ENCODE measurements at regions not wholly inside any gene's neighbourhood (a gene's known extent, or its start where the extent isn't known, plus 50 kb on each side); places are given as distances from the start of the nearest gene placed in this dataset.

GRCh38 chr6:125564941-125565340, 184.5 kb upstream of the HEY2 start:
- Histone ChIP-seq H3K9me3 (ENCODE audit: control extremely low read depth in 1 of 3, control insufficient read depth in 2 of 3, insufficient read depth in 1 of 3, low read length in 2 of 3) (no peaks in the 10 kb centered on the region), H3K79me2 (ENCODE audit: control insufficient read depth, insufficient read depth, low read length) (no peaks in the 10 kb centered on the region), H3K4me2 (replicated peaks; ENCODE audit: low read depth, low read length, poor library complexity, severe bottlenecking) (no peak overlapping the region), H3K9ac (ENCODE audit: low read length) (no peak overlapping the region), H4K20me1 (ENCODE audit: control insufficient read depth, insufficient read depth, low read length, poor library complexity, severe bottlenecking) (no peaks in the 10 kb centered on the region), H3K4me3 (ENCODE audit: control extremely low read depth in 1 of 5, extremely low read depth in 1 of 5, insufficient read depth in 1 of 5, low read depth in 2 of 5, low read length in 4 of 5) (no peak overlapping the region), H3K4me1 (ENCODE audit: control insufficient read depth in 2 of 2, insufficient read depth in 2 of 2, low read length in 2 of 2) (no peaks in the 10 kb centered on the region), H2AFZ (ENCODE audit: insufficient read depth, low read depth, low read length, poor library complexity, severe bottlenecking) (no peak overlapping the region), H3K27me3 (replicated peaks in 1 of 4; ENCODE audit: control extremely low read depth in 1 of 4, control insufficient read depth in 3 of 4, insufficient read depth in 4 of 4, low read length in 3 of 4) (peaks cover 0 to 5% (median 0%) of the 10 kb centered on the region in 4 experiments), H3K27ac (ENCODE audit: low read length in 2 of 2) (no peak overlapping the region), H3K36me3 (replicated peaks in 1 of 2; ENCODE audit: control extremely low read depth in 1 of 2, control insufficient read depth in 1 of 2, extremely low read depth in 1 of 2, insufficient read depth in 2 of 2, low read length in 1 of 2) (no peaks in the 10 kb centered on the region)
- ATAC-seq (ENCODE audit: low read depth) (no peak), DNase-seq (no peak)
- no peaks in the 10 kb centered on the region for H3K9me3 Mint-ChIP-seq (ENCODE audit: insufficient read depth)
- no peak overlapping the region for H3K4me3 Mint-ChIP-seq
- intact Hi-C loops (cut with micrococcal nuclease): no loop called here
- no peak overlapping the region for H3K27ac Mint-ChIP-seq
- H3K27me3 Mint-ChIP-seq: peaks cover 30% of the 10 kb centered on the region
- no peak for TF ChIP-seq EZH2 (IDR thresholded peaks at IDR 0.05; ENCODE audit: borderline replicate concordance, insufficient read depth, low read depth, low read length, poor library complexity, severe bottlenecking)
- TF ChIP-seq CTCF (IDR thresholded peaks at IDR 0.05): no peak
- 86% methylated on average over 4 of the region's 5 CpGs for WGBS (ENCODE audit: insufficient coverage)
- ChIA-PET CTCF (no interaction called here), POLR2A (no interaction called here)
- H3K4me1 Mint-ChIP-seq: no peaks in the 10 kb centered on the region

DNA sequence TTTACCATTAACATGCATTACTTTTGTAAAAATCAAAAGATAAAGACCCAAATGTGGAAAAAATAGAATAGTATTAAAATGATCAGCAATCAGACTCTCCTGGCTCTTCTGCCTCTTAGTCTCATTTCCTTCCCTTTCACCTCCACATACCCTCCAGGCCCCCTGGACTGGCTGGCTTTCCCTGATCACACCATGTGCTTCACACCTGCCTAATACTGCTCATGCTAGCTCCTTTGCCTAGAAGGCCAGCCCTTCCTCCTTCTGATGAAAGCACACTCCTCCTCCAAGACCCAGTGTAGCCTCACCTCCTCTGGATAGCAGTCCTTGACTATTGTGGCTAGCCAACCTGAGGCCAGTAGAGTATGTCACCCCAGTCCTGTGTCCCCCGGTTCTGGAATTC, 182.0 kb upstream of the HEY2 start:
- no peaks in the 10 kb centered on the region for H3K9me3 ChIP-seq (ENCODE audit: control extremely low read depth in 1 of 3, control insufficient read depth in 2 of 3, insufficient read depth in 1 of 3, low read length in 2 of 3)
- H3K36me3 ChIP-seq (replicated peaks in 1 of 2; ENCODE audit: control extremely low read depth in 1 of 2, control insufficient read depth in 1 of 2, extremely low read depth in 1 of 2, insufficient read depth in 2 of 2, low read length in 1 of 2): no peaks in the 10 kb centered on the region
- Mint-ChIP-seq H3K27ac (no peak overlapping the region), H3K4me1 (no peaks in the 10 kb centered on the region), H3K9me3 (ENCODE audit: insufficient read depth) (no peaks in the 10 kb centered on the region), H3K27me3 (peaks cover 26% of the 10 kb centered on the region), H3K4me3 (no peak overlapping the region)
- no peak for TF ChIP-seq EZH2 (IDR thresholded peaks at IDR 0.05; ENCODE audit: borderline replicate concordance, insufficient read depth, low read depth, low read length, poor library complexity, severe bottlenecking)
- TF ChIP-seq CTCF (IDR thresholded peaks at IDR 0.05): no peak
- ATAC-seq (ENCODE audit: low read depth) (no peak), DNase-seq (no peak)
- H3K4me2 ChIP-seq (replicated peaks; ENCODE audit: low read depth, low read length, poor library complexity, severe bottlenecking): no peak overlapping the region
- H3K9ac ChIP-seq (ENCODE audit: low read length): no peak overlapping the region
- no peaks in the 10 kb centered on the region for H3K79me2 ChIP-seq (ENCODE audit: control insufficient read depth, insufficient read depth, low read length)
- intact Hi-C loops (cut with micrococcal nuclease): no loop called here
- POLR2A ChIA-PET: no interaction called here
- H3K4me1 ChIP-seq (ENCODE audit: control insufficient read depth in 2 of 2, insufficient read depth in 2 of 2, low read length in 2 of 2): no peaks in the 10 kb centered on the region
- no CpG with 5 or more reads among the region's 1 CpG for WGBS (ENCODE audit: insufficient coverage)
- CTCF ChIA-PET: no interaction called here
- no peaks in the 10 kb centered on the region for H4K20me1 ChIP-seq (ENCODE audit: control insufficient read depth, insufficient read depth, low read length, poor library complexity, severe bottlenecking)
- no peak overlapping the region for H3K4me3 ChIP-seq (ENCODE audit: control extremely low read depth in 1 of 5, extremely low read depth in 1 of 5, insufficient read depth in 1 of 5, low read depth in 2 of 5, low read length in 4 of 5)
- no peak overlapping the region for H3K27ac ChIP-seq (ENCODE audit: low read length in 2 of 2)
- no peak overlapping the region for H2AFZ ChIP-seq (ENCODE audit: insufficient read depth, low read depth, low read length, poor library complexity, severe bottlenecking)
- H3K27me3 ChIP-seq (replicated peaks in 1 of 4; ENCODE audit: control extremely low read depth in 1 of 4, control insufficient read depth in 3 of 4, insufficient read depth in 4 of 4, low read length in 3 of 4): peaks cover 0 to 5% (median 0%) of the 10 kb centered on the region in 4 experiments
